GM10266 (cell line): ENCODE measurements at regions not wholly inside any gene's neighbourhood (a gene's known extent, or its start where the extent isn't known, plus 50 kb on each side); places are given as distances from the start of the nearest gene placed in this dataset.

Source experiments
- DNase-seq: peaks from one replicate; pipeline ENCODE4 v3.0.0; 2012; ENCODE audit errors: extremely low spot score
- TF ChIP-seq, protein P1 (sequence below): IDR thresholded peaks from 2 replicates; pipeline ENCODE4 v1.5.1; 2012; ENCODE audit warnings: mild to moderate bottlenecking, low read depth; ENCODE audit not compliant: control insufficient read depth, insufficient read depth; ENCODE audit errors: missing control alignments

DNA sequence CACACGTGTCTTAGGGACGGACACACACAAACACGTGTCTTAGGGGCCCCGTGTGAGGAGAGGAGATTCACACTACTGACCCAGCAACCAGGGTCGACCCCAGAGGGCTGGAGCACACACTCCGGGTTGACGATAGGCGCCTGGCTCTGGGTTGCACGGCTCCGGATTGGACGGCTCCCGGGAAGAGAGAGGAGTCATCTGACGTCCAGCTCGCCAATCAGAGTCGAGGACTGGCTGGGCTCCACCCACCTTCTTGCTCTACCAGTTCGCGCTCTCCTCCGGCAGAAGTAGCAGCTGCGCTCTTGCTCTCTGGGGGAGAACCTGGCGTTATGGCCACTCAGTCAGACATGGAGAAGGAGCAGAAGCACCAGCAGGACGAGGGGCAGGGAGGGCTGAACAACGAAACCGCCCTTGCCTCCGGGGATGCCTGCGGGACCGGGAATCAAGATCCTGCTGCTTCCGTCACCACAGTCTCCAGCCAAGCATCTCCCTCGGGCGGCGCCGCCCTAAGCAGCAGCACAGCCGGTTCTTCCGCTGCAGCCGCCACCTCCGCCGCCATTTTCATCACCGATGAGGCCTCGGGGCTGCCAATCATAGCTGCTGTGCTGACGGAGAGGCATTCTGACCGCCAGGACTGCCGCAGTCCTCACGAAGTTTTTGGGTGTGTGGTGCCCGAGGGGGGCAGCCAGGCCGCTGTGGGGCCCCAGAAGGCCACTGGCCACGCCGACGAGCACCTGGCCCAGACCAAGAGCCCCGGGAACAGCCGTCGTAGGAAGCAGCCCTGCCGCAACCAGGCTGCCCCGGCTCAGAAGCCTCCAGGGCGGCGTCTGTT lies 74.3 kb downstream of the NUDT10 start:
- no peak for DNase-seq
- TF ChIP-seq, protein P1, sequence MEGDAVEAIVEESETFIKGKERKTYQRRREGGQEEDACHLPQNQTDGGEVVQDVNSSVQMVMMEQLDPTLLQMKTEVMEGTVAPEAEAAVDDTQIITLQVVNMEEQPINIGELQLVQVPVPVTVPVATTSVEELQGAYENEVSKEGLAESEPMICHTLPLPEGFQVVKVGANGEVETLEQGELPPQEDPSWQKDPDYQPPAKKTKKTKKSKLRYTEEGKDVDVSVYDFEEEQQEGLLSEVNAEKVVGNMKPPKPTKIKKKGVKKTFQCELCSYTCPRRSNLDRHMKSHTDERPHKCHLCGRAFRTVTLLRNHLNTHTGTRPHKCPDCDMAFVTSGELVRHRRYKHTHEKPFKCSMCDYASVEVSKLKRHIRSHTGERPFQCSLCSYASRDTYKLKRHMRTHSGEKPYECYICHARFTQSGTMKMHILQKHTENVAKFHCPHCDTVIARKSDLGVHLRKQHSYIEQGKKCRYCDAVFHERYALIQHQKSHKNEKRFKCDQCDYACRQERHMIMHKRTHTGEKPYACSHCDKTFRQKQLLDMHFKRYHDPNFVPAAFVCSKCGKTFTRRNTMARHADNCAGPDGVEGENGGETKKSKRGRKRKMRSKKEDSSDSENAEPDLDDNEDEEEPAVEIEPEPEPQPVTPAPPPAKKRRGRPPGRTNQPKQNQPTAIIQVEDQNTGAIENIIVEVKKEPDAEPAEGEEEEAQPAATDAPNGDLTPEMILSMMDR = no peak

DNA sequence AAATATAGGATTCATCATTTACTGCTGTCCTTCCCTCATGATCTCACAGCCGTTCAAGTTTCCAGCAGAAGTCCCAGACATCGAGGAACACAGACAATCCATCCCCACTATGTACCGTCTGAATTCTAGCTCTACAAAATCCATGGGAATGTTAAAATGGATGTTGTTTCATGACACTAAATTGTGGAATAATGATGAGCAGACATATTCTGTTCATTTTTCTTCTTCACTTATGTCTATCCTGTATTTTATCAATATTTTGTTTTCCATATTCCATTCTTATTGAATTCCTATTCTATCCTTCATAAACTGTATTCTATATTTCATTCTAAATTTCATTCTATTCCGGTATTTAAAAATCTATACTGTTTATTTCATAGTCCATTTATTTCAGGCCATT lies 71.8 kb downstream of the NUDT10 start:
- TF ChIP-seq, protein P1 = no peak
- DNase-seq = no peak

DNA sequence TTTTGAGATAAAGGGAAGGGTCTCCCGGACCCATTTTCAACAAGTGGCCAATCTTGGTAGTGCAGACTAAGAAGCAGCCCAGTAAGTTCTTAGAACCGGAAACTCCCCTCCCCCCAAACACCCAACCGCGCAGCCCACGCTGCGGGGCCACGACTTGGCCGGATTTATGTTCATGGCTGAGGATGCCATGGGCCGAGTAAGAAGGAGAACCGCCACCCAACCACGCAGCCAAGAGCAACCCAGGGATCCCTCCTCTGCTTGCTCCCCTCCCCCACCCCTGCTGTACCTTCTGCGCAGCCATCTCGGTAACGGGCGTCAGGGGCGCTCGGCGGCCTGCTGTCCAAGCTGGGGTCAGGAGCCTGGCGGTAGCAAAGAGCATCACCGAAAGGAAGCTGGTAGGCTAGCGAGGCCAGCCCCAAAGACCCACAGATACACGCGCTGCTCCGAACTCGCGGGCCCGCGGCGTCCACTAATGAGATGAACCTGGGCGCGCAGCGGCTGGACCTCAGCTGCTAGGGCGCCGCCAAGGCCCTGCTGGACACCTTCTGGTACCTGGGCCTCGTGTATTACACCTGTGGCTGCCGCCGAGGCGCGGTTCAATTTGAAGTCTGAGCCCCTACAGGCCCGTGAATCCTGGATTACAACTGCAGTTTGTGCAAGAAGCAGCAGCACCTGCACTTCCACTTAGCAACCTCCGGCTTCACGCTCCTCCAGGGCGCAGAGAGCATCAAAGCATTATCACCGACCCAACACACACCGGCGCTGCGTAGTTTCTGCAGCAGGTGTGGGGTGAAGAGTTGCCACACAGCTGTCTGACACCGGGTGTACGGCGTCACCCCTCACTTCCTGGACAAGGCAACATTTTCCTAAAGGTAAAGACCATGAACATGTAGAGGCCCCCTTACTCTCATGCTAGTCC lies 63.4 kb downstream of the NUDT10 start:
- TF ChIP-seq, protein P1 = no peak
- no peak for DNase-seq

DNA sequence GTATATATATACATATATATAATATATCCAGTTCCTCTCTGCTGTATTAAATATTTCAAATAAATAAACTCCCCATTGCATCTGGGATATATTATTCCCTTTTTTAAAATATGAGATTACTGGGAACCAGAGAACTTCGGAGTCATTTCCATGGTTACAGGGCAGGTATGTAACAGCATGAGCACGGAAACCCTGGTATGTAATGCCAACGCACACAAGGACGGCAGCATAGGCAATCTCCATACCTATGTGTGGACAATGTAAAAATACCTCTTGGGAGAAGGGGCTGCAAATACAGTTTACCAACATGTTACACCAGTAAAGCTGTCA lies 62.8 kb downstream of the NUDT10 start:
- TF ChIP-seq, protein P1 = no peak
- DNase-seq = no peak
